Stimulated activated naive CD8-positive, alpha-beta T cell treated with anti-CD3 and anti-CD28 coated beads, Interleukin-15, Interleukin-2, amounts not matched to agents 100 U/mL and 50 U/mL, for 24 hours (primary cell): ENCODE measurements at regions not wholly inside any gene's neighbourhood (a gene's known extent, or its start where the extent isn't known, plus 50 kb on each side); places are given as distances from the start of the nearest gene placed in this dataset.
"Not testable (repeated sequence)": the region's sequence is repeated elsewhere in the genome, so short reads cannot be mapped to it uniquely, and the experiment has no call there.

Source experiments
- ATAC-seq: fragments of 150-1000 bp; cut with Tn5 transposase; one replicate; pipeline ENCODE4 v1.10.0; 2021
- DNase-seq: peaks from one replicate; pipeline ENCODE4 v3.0.0; 2021

GRCh38 chr21:35603494-35603893, 456.8 kb downstream of the SETD4 start:
- DNase-seq (no peak), ATAC-seq (no peak)

- no peak for ATAC-seq
- DNase-seq = no peak
Observed at GRCh38 chr21:35602811-35603362, 457.4 kb downstream of the SETD4 start.

DNA sequence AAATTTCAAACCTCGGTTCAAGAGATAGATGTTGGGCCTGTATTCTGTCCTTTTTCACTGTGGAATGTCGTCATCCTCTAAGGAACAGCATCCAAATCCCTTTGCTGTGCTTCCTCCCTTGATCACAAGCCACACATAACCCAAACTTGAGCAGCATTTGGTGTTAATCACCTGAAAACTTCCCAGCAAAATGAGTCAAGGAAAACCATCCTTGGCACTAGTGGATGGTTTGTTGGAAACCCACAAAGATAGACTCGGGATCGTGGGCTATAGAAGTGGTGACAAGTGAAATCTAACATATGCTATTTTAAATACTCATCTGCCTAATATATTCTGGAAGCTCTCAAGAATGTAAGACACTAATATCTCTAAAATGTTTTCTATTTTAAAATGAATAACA, 459.1 kb downstream of the SETD4 start:
- ATAC-seq (no peak), DNase-seq (no peak)

DNA sequence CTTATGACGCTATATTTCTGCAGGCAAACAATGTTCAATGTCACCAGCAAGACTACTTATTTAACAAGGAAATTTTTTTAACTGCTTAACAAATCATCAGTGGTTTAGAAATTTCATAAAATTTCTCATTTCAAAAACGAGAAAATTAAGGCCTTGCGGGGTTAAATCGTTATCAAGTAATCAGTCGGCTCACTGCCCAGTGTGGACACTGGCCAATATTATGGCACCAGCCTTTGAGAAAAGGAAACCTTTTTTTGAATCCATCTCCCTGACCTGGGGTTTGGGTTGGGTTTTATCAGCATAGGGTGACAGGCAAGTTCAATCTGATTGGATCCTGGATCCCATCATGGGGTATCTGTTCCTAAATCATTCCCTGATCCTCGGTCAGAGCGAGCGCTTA, 461.2 kb downstream of the SETD4 start:
- no peak for DNase-seq
- no peak for ATAC-seq

DNA sequence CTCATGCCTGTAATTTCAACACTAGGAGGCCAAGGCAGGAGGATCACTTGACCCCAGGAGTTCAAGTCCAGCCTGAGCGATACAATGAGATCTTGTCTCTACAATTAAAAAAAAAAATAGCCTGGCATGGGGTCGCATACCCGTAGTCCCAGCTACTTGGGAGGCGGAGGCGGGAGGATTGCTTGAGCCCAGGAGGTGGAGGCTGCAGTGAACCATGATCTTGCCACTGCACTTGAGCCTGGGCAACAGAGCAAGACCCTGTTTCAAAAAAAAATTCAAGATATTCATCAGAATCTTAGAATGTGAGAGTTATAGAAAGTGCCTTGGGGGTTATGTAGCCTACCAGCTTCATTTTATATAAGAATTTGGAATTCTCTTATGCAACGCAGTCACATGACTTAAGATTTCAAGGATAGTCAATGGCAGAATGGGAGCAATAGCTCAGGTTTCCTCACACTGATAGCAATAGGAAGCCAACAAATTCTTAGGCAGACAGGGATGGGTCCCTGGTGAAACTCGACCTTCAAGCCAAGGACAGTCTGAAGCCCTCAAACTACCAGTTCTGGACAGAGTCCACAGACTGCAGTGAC, 462.5 kb downstream of the SETD4 start:
- DNase-seq (no peak), ATAC-seq (no peak)

- DNase-seq = no peak
- ATAC-seq = no peak
Observed at GRCh38 chr21:35594905-35595304, 465.4 kb downstream of the SETD4 start.

- ATAC-seq (no peak), DNase-seq (no peak)
Observed at GRCh38 chr21:35593000-35593502, 467.3 kb downstream of the SETD4 start.

DNA sequence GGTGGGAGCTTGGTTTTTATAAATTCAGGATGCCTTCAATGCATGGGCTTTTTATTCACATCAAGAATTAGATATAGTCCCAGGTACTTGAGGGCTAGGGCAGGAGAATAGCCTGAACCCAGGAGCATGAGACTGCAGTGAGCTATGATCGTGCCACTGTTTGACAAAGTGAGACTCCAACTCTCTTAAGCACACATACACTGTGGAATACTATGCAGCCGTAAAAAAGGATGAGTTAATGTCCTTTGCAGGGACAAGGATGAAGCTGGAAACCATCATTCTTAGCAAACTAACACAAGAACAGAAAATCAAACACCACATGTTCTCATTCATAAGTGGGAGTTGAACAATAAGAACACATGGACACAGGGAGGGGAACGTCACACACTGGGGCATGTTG, 470.0 kb downstream of the SETD4 start:
- not testable (repeated sequence) for ATAC-seq, DNase-seq

DNA sequence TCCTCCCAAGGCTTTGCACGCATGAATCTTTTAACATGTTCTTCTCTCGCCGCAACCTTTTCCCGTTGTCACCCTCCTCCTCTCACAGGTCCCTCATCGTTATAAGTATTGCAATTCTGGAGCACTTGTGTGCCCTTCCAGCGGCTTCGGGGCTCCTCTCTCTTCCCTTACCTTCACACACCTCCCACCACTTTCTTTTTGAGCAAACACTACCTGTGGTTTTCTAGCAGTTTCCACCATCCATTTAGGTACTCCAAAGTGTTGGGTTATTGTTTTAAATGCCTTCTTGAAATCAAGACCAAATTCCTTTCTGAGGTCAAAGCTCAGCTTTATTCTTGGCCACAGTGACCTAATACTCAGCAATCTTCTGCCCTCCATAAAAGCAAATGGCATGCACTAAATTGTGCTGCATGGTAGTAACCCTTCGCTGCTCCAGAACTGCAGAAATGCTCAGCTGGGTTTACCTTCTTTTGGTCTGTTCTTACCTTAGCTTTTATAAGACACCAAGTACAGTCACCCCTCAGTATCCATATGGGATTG, 472.4 kb downstream of the SETD4 start:
- ATAC-seq = no peak

GRCh38 chr21:35586305-35586704, 474.0 kb downstream of the SETD4 start:
- DNase-seq = no peak
- no peak for ATAC-seq

More for the DNA sequence above, 472.4 kb downstream of the SETD4 start:
- no peak for DNase-seq

DNA sequence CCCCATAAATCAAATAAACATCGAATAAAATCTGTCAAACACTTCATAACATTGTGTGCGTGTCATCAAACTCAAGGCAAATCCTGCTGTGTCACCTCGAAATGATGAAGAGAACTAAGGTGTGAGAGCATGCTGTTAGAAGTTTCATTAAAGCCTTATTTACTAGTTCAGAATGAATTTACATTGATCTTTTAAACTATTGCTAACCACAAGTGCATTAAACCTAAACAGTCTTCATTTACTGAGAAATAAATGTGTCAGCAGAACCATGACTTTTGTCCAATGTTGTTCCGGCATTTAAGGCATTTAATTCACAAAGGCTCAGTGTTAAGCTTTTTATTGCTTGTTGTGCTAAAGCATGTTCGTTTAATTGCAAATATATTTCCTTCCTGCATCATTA, 474.4 kb downstream of the SETD4 start:
- ATAC-seq (no peak), DNase-seq (no peak)

- DNase-seq = no peak
Observed at GRCh38 chr21:35585155-35585554, 475.2 kb downstream of the SETD4 start.

GRCh38 chr21:35583566-35584216, 476.6 kb downstream of the SETD4 start:
- DNase-seq (no peak), ATAC-seq (no peak)

More at GRCh38 chr21:35585155-35585554, 475.2 kb downstream of the SETD4 start:
- no peak for ATAC-seq

GRCh38 chr21:35582731-35583130, 477.6 kb downstream of the SETD4 start:
- ATAC-seq (no peak), DNase-seq (no peak)

DNA sequence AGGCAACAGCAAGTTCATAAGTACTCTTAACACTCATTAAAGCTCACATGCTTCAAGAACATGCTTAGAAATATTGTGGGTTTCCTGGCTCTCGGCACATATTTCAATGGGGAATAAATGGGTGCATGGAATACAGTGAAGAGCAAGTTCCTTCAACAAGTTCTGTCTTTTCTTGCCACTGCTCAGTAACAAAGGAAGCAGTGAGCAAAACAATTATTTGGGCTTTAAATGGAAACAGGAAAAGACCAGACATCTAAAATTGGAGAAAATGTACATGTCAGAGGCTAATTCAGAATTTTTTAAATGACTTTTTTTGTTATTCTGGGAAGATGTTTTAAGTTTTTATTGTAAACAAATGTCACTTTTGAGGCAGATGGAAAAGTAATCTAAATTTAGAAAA, 478.7 kb downstream of the SETD4 start:
- no peak for ATAC-seq
- no peak for DNase-seq

- DNase-seq = no peak
- peak; percentile 46 for ATAC-seq
Observed at GRCh38 chr21:35579520-35580293, 480.6 kb downstream of the SETD4 start.

DNA sequence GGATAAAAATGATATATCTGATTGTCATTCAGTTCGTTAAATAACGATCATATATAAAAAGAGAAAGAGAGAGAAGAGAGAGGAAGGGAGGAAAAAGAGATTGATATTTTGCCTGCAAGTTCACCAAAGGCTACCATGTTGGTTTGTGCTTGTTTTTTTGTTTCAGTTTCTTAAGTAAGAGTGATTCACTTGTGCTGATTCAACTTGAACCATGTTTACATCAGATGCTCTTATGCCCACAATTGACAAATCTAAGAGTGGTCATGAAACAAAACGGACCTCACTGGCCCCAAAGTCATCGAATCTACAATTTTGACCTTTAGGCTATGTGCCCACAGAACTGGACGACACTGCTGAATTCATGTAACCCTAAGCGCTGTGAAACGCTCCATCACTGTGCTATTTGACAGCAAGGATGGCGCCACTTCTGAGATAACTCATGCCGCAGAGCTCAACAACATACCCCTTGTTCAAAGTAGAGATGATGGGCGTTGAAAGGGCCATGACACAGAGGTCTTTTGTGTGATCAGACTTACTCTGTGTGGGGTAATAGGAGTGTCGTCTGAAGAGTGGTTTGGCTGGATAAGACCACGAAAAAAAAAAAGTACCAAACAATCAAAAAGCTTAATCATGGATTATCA, 481.4 kb downstream of the SETD4 start:
- peak; percentile 9 for DNase-seq

GRCh38 chr21:35578347-35578782, 482.0 kb downstream of the SETD4 start:
- ATAC-seq (no peak), DNase-seq (no peak)

More for the DNA sequence above, 481.4 kb downstream of the SETD4 start:
- peak; percentile 77 for ATAC-seq

- DNase-seq (no peak), ATAC-seq (no peak)
Observed at GRCh38 chr21:35575280-35575915, 484.9 kb downstream of the SETD4 start.

DNA sequence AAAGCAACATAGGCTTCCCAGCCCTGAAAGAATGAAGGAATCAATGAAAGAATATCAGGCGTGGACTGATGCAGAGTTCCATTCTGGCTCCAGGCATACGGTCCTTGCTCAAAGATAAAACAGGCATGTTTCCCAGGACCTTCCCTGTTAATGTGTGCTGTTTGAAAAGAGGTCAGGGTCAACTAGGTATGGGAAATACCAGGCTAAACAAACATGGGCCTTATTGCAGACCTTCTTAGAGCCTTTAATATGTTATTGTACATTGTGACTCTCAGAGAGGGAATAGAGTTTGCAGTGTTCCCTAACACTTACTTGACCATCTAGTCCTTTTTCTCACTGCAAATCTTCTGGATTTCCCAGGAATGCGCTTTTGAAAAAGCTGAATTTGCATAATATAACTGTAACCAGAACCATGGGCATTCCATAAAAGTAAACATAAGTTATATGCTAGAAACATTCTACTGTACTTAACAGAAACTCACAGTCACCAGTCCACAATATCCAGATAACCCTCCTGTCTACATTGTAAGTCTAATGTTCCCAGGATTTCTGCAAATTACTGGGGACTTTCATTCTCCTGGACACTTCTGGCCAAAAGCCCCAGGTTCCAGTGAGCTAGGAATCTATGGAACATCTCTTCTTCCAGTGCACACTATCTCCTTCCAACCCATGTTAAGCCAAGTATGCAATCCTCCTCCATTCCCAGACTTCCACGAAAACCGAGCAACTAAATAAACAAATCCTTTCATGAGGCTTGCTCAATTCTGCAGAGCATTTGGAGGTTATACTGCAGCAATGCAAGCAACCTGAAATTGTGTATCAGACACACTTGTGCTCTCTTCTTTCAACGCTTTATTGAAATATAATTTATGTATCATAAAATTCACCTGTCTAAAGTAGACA, 486.6 kb downstream of the SETD4 start:
- DNase-seq (no peak), ATAC-seq (no peak)
